ENCODE measurements at regions not wholly inside any gene's neighbourhood (a gene's known extent, or its start where the extent isn't known, plus 50 kb on each side); places are given as distances from the start of the nearest gene placed in this dataset.

DNA sequence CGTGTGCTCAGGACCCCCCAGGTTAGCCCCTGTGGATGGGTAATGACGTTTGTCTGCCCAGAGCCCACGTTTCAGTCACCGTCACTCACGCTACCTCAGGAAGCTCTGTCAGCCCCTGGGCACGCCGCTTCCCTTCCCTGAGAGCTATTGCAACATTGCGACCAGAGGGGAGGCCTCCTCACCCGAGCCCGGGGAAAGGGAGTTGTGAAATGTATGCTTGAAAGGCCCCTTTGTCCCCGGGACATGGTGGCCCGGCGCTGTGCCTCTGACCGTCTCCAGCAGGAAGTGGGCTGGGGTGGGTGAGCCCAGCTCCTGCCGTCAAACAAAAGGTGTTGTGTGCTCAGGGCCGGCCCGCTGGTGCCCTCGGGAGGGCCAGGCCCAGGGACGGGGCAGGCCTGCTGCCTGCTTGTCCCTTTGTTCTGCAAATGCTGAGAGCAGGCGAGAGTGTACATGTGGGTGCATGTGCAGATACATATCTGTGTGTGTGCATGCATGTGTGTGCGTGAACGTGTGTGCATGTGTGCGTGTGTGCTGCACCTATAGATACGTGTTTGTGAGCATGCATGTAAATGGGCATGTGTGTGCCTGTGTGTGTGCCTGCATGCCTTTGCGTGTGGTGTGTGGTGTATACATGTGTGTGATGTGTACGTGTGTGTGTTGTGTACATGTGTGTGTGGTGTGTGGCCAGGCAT, 1125.0 kb downstream of the BRD1 start:
- ATAC-seq (replicated peaks in 6 of 8), result peak in 2 of 8 experiments; percentile 52 to 89

DNA sequence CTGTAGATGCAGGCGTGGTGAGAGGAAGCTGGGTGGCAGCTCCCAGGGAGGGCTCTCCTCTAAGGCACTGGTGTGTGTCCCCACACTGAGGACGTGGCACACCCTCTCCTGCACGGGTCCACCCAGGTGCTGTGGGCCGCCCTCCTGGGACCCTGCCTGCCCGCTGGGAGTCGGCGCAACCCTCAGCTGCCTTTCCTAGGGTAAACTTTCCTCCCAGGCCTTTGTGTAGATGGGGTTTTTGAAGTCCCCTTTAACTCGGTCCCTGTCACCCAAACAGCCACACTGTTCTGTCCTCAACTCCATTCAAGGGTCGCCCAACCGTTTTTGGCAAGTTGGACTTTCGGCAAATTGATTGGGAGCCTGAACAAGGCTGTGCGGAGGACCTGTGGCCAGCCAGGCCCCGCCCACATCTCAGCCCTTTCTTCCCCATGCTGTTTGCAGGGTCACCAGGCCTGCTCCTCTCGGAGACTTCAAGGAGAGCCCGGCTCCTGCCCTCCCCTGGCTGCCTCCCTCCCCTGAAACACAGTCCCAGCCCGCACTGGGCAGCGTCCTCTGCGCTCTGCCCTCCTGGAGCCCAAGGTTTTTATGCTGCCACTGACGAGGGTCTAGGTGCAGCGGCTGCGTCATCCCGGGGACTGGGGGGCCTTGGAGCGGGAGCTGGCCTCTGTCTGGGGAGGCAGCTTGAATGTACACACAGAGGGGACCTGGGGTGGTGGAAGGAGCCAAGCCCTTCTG, 1126.2 kb downstream of the BRD1 start:
- 29 to 79% (median 61%) methylated on average over 1 to 12 of the region's 23 CpGs; no CpG with 5 or more reads in 5 of the 10 experiments for WGBS, 10 experiments
- no peak overlapping the region for H3K27ac ChIP-seq
- H3K4me3 ChIP-seq, result no peak overlapping the region
- ATAC-seq (replicated peaks in 6 of 8), result no peak
- in situ Hi-C loops (cut with MboI; ENCODE audit: low pct_unique_long_range_greater_than_20kb in 2 of 9, low sequenced_read_pairs in 9 of 9, unreplicated experiment in 9 of 9), result no loop called here
- no peaks in the 10 kb centered on the region for H3K4me1 ChIP-seq (replicated peaks in 1 of 2)

More for the DNA sequence above, 1125.0 kb downstream of the BRD1 start:
- in situ Hi-C loops (cut with MboI; ENCODE audit: low pct_unique_long_range_greater_than_20kb in 2 of 9, low sequenced_read_pairs in 9 of 9, unreplicated experiment in 9 of 9), result no loop called here
- Histone ChIP-seq H3K4me1 (replicated peaks in 1 of 2) (no peaks in the 10 kb centered on the region), H3K27ac (no peak overlapping the region), H3K4me3 (no peak overlapping the region)
- WGBS, 10 experiments, result 60 to 100% (median 62%) methylated on average over 1 to 12 of the region's 26 CpGs; no CpG with 5 or more reads in 4 of the 10 experiments

- H3K4me1 ChIP-seq (replicated peaks in 1 of 2), result no peaks in the 10 kb centered on the region
- H3K4me3 ChIP-seq, result no peak overlapping the region
- in situ Hi-C loops (cut with MboI; ENCODE audit: low pct_unique_long_range_greater_than_20kb in 2 of 9, low sequenced_read_pairs in 9 of 9, unreplicated experiment in 9 of 9), result no loop called here
- H3K27ac ChIP-seq, result no peak overlapping the region
- 7 to 100% (median 38%) methylated on average over 1 to 10 of the region's 19 CpGs; no CpG with 5 or more reads in 1 of the 10 experiments for WGBS, 10 experiments
- ATAC-seq (replicated peaks in 6 of 8), result peak in 1 of 8 experiments; percentile 29
These were observed 1126.9 kb downstream of the BRD1 start for GRCh38 chr22:48700566-48701295.

DNA sequence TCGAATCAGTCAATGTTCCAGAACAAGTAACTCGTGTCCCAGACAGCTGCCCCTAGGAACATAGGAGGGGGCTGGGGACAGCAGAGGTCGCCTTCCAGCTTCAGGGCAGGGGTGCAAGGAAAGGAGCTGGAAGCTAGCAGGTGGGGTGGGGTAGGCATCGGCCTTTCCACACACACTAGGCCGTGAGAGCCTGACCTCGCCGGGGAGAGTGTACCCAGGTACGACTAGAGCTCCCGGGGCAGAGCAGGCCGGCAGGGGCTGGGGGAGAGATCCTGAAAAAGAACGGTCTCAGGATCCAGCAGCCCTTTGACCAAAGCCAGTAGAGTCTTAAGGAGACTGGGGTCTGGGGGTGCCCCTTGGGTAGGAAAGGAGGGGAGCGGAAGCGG, 1127.5 kb downstream of the BRD1 start:
- in situ Hi-C loops (cut with MboI; ENCODE audit: low pct_unique_long_range_greater_than_20kb in 2 of 9, low sequenced_read_pairs in 9 of 9, unreplicated experiment in 9 of 9), result no loop called here
- WGBS, 10 experiments, result 0 to 94% (median 60%) methylated on average over 1 to 3 of the region's 13 CpGs; no CpG with 5 or more reads in 7 of the 10 experiments
- H3K4me1 ChIP-seq (replicated peaks in 1 of 2), result no peaks in the 10 kb centered on the region
- ATAC-seq (replicated peaks in 6 of 8), result no peak
- H3K27ac ChIP-seq, result no peak overlapping the region
- H3K4me3 ChIP-seq, result no peak overlapping the region

GRCh38 chr22:48699511-48699910, 1128.2 kb downstream of the BRD1 start:
- WGBS, 10 experiments, result 44 to 100% (median 77%) methylated on average over 2 to 14 of the region's 17 CpGs; no CpG with 5 or more reads in 3 of the 10 experiments
- in situ Hi-C loops (cut with MboI; ENCODE audit: low pct_unique_long_range_greater_than_20kb in 2 of 9, low sequenced_read_pairs in 9 of 9, unreplicated experiment in 9 of 9), result no loop called here
- H3K4me3 ChIP-seq, result no peak overlapping the region
- H3K4me1 ChIP-seq (replicated peaks in 1 of 2), result no peaks in the 10 kb centered on the region
- ATAC-seq (replicated peaks in 6 of 8), result no peak
- H3K27ac ChIP-seq, result no peak overlapping the region

DNA sequence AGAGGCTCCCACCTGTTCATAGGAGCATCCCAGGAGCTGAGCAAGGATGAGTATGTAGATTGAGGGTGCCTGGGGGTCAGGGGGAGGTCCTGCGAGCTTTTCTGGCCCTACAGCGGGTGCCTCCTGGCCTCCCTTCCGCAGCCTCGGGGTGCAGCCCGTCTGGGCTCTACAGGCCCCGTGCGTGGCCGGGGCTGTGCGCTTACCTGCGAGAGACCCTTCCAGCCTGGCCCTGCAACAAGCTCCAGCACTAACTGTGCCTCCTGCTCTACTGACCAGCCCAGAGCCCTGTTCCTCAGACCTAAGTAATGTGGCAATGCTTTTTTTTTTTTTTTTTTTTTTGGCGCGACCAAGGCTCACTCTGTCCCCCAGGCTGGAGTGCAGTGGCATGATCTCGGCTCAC, 1129.1 kb downstream of the BRD1 start:
- in situ Hi-C loops (cut with MboI; ENCODE audit: low pct_unique_long_range_greater_than_20kb in 2 of 9, low sequenced_read_pairs in 9 of 9, unreplicated experiment in 9 of 9), result no loop called here
- H3K27ac ChIP-seq, result no peak overlapping the region
- 100% methylated on average over 2 of the region's 13 CpGs; no CpG with 5 or more reads in 9 of the 10 experiments for WGBS, 10 experiments
- H3K4me3 ChIP-seq, result no peak overlapping the region
- H3K4me1 ChIP-seq (replicated peaks in 1 of 2), result no peaks in the 10 kb centered on the region
- no peak for ATAC-seq (replicated peaks in 6 of 8)

DNA sequence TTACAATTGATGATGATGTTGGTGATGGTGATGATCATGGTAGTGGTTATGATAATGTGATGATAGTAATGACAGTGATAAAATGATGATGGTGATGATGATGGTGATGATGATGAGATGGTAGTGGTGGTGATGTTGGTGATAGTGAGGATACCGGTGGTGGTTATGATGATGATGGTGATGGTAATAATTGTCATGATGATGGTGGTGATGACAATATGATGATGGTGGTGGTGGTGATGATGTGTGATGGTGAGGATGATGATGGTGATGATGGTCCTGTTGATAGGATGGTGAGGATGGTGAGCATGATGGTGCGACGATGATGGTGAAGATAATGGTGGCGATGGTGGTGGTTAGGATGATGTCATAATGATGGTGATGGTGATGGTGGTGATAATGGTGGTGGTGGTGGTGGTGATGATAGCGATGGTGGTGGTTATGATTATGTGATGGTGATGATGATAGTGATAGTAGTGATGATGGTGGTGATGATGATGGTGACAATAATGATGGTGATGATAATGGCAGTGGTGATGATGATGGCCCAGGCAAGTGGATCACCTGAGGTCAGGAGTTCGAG, 1129.9 kb downstream of the BRD1 start:
- no peak overlapping the region for H3K4me3 ChIP-seq
- in situ Hi-C loops (cut with MboI; ENCODE audit: low pct_unique_long_range_greater_than_20kb in 2 of 9, low sequenced_read_pairs in 9 of 9, unreplicated experiment in 9 of 9), result no loop called here
- no peak overlapping the region for H3K27ac ChIP-seq
- whole genome bisulfite sequencing, 10 experiments, result 44 to 100% (median 84%) methylated on average over 2 to 6 of the region's 6 CpGs
- H3K4me1 ChIP-seq (replicated peaks in 1 of 2), result no peaks in the 10 kb centered on the region
- ATAC-seq (replicated peaks in 6 of 8), result no peak

DNA sequence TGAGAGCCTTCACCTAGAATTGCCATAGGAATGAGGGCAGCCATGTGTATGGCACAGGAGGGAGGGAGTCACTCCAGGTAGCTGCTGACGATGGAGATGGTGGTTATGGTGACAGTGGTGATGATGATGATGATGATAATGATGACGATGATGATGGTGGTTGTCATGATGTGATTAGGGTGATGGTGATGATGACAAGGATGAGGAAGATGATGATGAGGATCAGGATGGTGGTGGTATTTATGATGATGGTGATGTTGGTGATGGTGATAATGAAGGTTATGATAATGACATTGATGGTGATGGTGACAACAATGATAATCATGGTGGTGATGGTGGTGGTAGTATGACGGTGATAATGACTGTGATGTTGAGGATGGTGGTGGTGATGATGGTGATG, 1130.5 kb downstream of the BRD1 start:
- WGBS, 10 experiments, result 43 to 100% (median 55%) methylated on average over 1 to 3 of the region's 3 CpGs; no CpG with 5 or more reads in 1 of the 10 experiments
- no peak overlapping the region for H3K27ac ChIP-seq
- no peak for ATAC-seq (replicated peaks in 6 of 8)
- in situ Hi-C loops (cut with MboI; ENCODE audit: low pct_unique_long_range_greater_than_20kb in 2 of 9, low sequenced_read_pairs in 9 of 9, unreplicated experiment in 9 of 9), result no loop called here
- H3K4me3 ChIP-seq, result no peak overlapping the region
- H3K4me1 ChIP-seq (replicated peaks in 1 of 2), result no peaks in the 10 kb centered on the region

- no peak for ATAC-seq (replicated peaks in 6 of 8)
- H3K4me3 ChIP-seq, result no peak overlapping the region
- H3K27ac ChIP-seq, result no peak overlapping the region
- WGBS, 10 experiments, result 20 to 100% (median 63%) methylated on average over 1 to 3 of the region's 4 CpGs; no CpG with 5 or more reads in 4 of the 10 experiments
- in situ Hi-C loops (cut with MboI; ENCODE audit: low pct_unique_long_range_greater_than_20kb in 2 of 9, low sequenced_read_pairs in 9 of 9, unreplicated experiment in 9 of 9), result no loop called here
- no peaks in the 10 kb centered on the region for H3K4me1 ChIP-seq (replicated peaks in 1 of 2)
These were observed 1131.3 kb downstream of the BRD1 start for GRCh38 chr22:48696371-48696770.

DNA sequence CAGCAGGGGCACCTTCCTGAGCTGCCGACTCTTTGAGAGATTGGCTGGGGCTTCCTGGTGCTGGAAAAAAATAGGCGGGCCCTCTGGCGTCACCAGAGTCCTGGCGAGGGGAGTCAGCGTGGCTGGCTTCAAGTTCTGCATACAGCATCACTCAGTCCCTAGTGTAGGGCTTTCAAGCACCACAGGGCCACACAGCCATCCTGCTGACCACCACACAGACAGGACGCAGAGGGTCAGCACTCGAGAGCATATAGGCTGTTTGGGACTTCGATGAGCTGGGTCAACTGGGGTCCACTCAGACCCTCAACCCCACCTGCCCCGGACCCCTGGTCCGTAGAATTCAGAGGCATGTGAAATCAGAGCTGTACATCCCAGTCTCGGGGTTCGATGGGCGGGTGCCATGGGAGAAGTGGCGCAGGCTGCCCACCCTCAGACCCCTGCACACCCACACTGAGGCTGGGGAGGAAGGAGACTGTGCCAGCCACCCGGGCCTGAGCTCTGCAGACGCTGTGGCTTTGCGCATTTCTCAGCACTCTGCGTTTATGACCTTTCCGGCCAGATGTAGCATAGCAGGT, 1131.9 kb downstream of the BRD1 start:
- in situ Hi-C loops (cut with MboI; ENCODE audit: low pct_unique_long_range_greater_than_20kb in 2 of 9, low sequenced_read_pairs in 9 of 9, unreplicated experiment in 9 of 9), result no loop called here
- no peak overlapping the region for H3K4me3 ChIP-seq
- ATAC-seq (replicated peaks in 6 of 8), result no peak
- 28 to 100% (median 93%) methylated on average over 2 to 9 of the region's 19 CpGs; no CpG with 5 or more reads in 3 of the 10 experiments for WGBS, 10 experiments
- H3K4me1 ChIP-seq (replicated peaks in 1 of 2), result no peaks in the 10 kb centered on the region
- no peak overlapping the region for H3K27ac ChIP-seq

GRCh38 chr22:48695251-48695650, 1132.4 kb downstream of the BRD1 start:
- Histone ChIP-seq H3K4me3 (no peak overlapping the region), H3K4me1 (replicated peaks in 1 of 2) (no peaks in the 10 kb centered on the region), H3K27ac (no peak overlapping the region)
- peak in 2 of 8 experiments; percentile 46 to 61 for ATAC-seq (replicated peaks in 6 of 8)
- in situ Hi-C loops (cut with MboI; ENCODE audit: low pct_unique_long_range_greater_than_20kb in 2 of 9, low sequenced_read_pairs in 9 of 9, unreplicated experiment in 9 of 9), result no loop called here
- 0 to 80% (median 30%) methylated on average over 1 to 4 of the region's 6 CpGs; no CpG with 5 or more reads in 5 of the 10 experiments for WGBS, 10 experiments

- WGBS, 10 experiments, result 0 to 95% (median 79%) methylated on average over 1 to 6 of the region's 22 CpGs; no CpG with 5 or more reads in 6 of the 10 experiments
- no peak for ATAC-seq (replicated peaks in 6 of 8)
- no peaks in the 10 kb centered on the region for H3K4me1 ChIP-seq (replicated peaks in 1 of 2)
These were observed 1133.3 kb downstream of the BRD1 start for GRCh38 chr22:48694296-48694883.

More at GRCh38 chr22:48694296-48694883, 1133.3 kb downstream of the BRD1 start:
- Histone ChIP-seq H3K4me3 (no peak overlapping the region), H3K27ac (no peak overlapping the region)
- in situ Hi-C loops (cut with MboI; ENCODE audit: low pct_unique_long_range_greater_than_20kb in 2 of 9, low sequenced_read_pairs in 9 of 9, unreplicated experiment in 9 of 9), result no loop called here
